ENCODE measurements at regions not wholly inside any gene's neighbourhood (a gene's known extent, or its start where the extent isn't known, plus 50 kb on each side); places are given as distances from the start of the nearest gene placed in this dataset.
"Not testable (repeated sequence)": the region's sequence is repeated elsewhere in the genome, so short reads cannot be mapped to it uniquely, and the experiment has no call there.

DNA sequence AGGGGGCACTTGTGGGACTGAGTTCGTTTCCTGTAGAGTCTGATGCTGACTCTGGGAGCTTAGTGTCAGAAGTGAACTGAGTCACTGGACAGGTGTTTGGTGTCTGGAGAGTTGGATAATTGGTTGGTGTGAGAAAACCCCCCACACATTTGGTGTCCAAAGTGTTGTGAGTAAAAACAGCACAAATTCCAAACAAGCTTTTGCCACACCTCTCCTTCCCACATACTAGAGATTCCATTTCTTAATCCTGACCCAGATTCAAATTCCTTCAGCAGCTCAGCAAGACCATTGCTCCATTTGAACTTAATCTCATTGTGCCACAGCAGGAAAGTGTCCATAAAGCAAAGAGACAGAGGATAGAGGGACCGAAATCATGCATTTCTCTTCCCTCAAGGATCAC lies 74.3 kb upstream of the IGFBPL1 start:
- intact Hi-C loops (cut with micrococcal nuclease); H3K36me3 ChIP-seq (ENCODE audit: control insufficient read depth in 2 of 2, extremely low read depth in 1 of 2, insufficient read depth in 2 of 2, low read length in 2 of 2); H3K9me3 ChIP-seq (replicated peaks; ENCODE audit: control insufficient read depth, insufficient read depth, low read length); H3K79me2 ChIP-seq (ENCODE audit: control insufficient read depth, insufficient read depth, low read length); DNase-seq (ENCODE audit: low read depth, low spot score); BruUV-seq (replicated peaks); H3K9ac ChIP-seq (replicated peaks; ENCODE audit: extremely low read depth, insufficient read depth, low read length); H3K27me3 ChIP-seq (ENCODE audit: control insufficient read depth in 2 of 2, insufficient read depth in 2 of 2, low read length in 2 of 2); dilution Hi-C loops (cut with MboI; ENCODE audit: extremely low pct_ligation_motif_present, low sequenced_read_pairs); H3K4me2 ChIP-seq (ENCODE audit: insufficient read depth, low read length); H3K9me1 ChIP-seq (replicated peaks; ENCODE audit: control insufficient read depth, extremely low read depth, insufficient read depth, low read length); FAIRE-seq; H3K27ac ChIP-seq (ENCODE audit: insufficient read depth, low read depth, low read length); POLR2A ChIA-PET; H2AFZ ChIP-seq (ENCODE audit: low read depth, low read length); H4K20me1 ChIP-seq (replicated peaks; ENCODE audit: control insufficient read depth, extremely low read depth, insufficient read depth, low read length); H3K4me1 ChIP-seq (ENCODE audit: control insufficient read depth, extremely low read depth, insufficient read depth, low read length); H3K4me3 ChIP-seq (replicated peaks in 1 of 3; ENCODE audit: insufficient read depth in 1 of 3, low read depth in 1 of 3, low read length in 3 of 3); CTCF ChIA-PET: not testable (repeated sequence)

DNA sequence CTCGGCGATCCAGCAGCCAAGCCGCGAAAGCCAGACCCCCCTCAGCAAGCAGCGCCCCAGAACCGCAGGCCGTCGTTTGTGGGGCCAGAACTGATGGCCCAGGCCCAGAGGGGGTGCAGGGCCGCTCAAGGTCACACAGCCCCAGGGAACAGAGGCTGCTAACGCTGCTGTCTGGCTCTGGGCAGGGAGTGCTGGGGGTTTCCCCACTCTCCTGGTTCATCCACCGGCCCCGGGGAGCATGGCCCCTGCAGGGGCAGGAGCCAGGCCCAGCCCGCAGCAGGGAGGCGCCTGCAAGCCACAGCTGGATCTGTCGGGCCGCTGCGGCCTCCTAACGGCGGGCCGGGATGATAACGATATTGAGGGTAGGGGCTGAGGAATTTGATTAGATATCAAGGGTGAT lies 64.8 kb upstream of the IGFBPL1 start:
- H3K27ac ChIP-seq (ENCODE audit: insufficient read depth, low read depth, low read length): no peak overlapping the region
- H3K9me3 ChIP-seq (replicated peaks; ENCODE audit: control insufficient read depth, insufficient read depth, low read length): no peaks in the 10 kb centered on the region
- H3K27me3 ChIP-seq (ENCODE audit: control insufficient read depth in 2 of 2, insufficient read depth in 2 of 2, low read length in 2 of 2): no peaks in the 10 kb centered on the region
- H3K9ac ChIP-seq (replicated peaks; ENCODE audit: extremely low read depth, insufficient read depth, low read length): no peak overlapping the region
- no peaks in the 10 kb centered on the region for H3K9me1 ChIP-seq (replicated peaks; ENCODE audit: control insufficient read depth, extremely low read depth, insufficient read depth, low read length)
- no peak overlapping the region for H3K4me2 ChIP-seq (ENCODE audit: insufficient read depth, low read length)
- H3K79me2 ChIP-seq (ENCODE audit: control insufficient read depth, insufficient read depth, low read length): no peaks in the 10 kb centered on the region
- no TSS peak for BruUV-seq (replicated peaks)
- DNase-seq (ENCODE audit: low read depth, low spot score) (no peak), FAIRE-seq (no peak)
- peaks cover 2% of the 10 kb centered on the region for H3K4me1 ChIP-seq (ENCODE audit: control insufficient read depth, extremely low read depth, insufficient read depth, low read length)
- dilution Hi-C loops (cut with MboI; ENCODE audit: extremely low pct_ligation_motif_present, low sequenced_read_pairs): no loop called here
- no peak overlapping the region for H2AFZ ChIP-seq (ENCODE audit: low read depth, low read length)
- no peaks in the 10 kb centered on the region for H4K20me1 ChIP-seq (replicated peaks; ENCODE audit: control insufficient read depth, extremely low read depth, insufficient read depth, low read length)
- H3K36me3 ChIP-seq (ENCODE audit: control insufficient read depth in 2 of 2, extremely low read depth in 1 of 2, insufficient read depth in 2 of 2, low read length in 2 of 2): no peaks in the 10 kb centered on the region
- no peak for TF ChIP-seq MYC (IDR thresholded peaks at IDR 0.05; ENCODE audit: low read depth, low read length)
- TF ChIP-seq GATA2 (IDR thresholded peaks at IDR 0.05; ENCODE audit: insufficient read depth, insufficient read length, low read depth, low read length): no peak
- TF ChIP-seq EZH2 (IDR thresholded peaks at IDR 0.05; ENCODE audit: borderline replicate concordance, low read depth, low read length, severe bottlenecking): no peak
- TF ChIP-seq, protein P1, sequence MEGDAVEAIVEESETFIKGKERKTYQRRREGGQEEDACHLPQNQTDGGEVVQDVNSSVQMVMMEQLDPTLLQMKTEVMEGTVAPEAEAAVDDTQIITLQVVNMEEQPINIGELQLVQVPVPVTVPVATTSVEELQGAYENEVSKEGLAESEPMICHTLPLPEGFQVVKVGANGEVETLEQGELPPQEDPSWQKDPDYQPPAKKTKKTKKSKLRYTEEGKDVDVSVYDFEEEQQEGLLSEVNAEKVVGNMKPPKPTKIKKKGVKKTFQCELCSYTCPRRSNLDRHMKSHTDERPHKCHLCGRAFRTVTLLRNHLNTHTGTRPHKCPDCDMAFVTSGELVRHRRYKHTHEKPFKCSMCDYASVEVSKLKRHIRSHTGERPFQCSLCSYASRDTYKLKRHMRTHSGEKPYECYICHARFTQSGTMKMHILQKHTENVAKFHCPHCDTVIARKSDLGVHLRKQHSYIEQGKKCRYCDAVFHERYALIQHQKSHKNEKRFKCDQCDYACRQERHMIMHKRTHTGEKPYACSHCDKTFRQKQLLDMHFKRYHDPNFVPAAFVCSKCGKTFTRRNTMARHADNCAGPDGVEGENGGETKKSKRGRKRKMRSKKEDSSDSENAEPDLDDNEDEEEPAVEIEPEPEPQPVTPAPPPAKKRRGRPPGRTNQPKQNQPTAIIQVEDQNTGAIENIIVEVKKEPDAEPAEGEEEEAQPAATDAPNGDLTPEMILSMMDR (IDR thresholded peaks at IDR 0.05; ENCODE audit: extremely low read depth in 1 of 2, insufficient read depth in 1 of 2, low read depth in 1 of 2, low read length in 2 of 2): no peak
- no peak for TF ChIP-seq JUN (IDR thresholded peaks at IDR 0.05; ENCODE audit: borderline replicate concordance, insufficient read depth, insufficient read length, low read depth)
- TF ChIP-seq POLR2A (IDR thresholded peaks at IDR 0.05; ENCODE audit: low read depth, low read length): no peak
- no peak for TF ChIP-seq POLR2AphosphoS5 (IDR thresholded peaks at IDR 0.05; ENCODE audit: insufficient read depth, low read depth, low read length)
- no peak for TF ChIP-seq FOS (IDR thresholded peaks at IDR 0.05; ENCODE audit: borderline replicate concordance, insufficient read depth, low read length)
- TF ChIP-seq, protein P2, sequence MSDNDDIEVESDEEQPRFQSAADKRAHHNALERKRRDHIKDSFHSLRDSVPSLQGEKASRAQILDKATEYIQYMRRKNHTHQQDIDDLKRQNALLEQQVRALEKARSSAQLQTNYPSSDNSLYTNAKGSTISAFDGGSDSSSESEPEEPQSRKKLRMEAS (IDR thresholded peaks at IDR 0.05; ENCODE audit: insufficient read depth, insufficient read length): no peak
- no peak overlapping the region for H3K4me3 ChIP-seq (replicated peaks in 1 of 3; ENCODE audit: insufficient read depth in 1 of 3, low read depth in 1 of 3, low read length in 3 of 3)
- ChIA-PET POLR2A (no interaction called here), CTCF (no interaction called here)
- intact Hi-C loops (cut with micrococcal nuclease): loop anchor here (10.0 kb wide), 1 partner anchor 46 kb away; no protein-coding TSS in a partner anchor
